ENCODE measurements at regions not wholly inside any gene's neighbourhood (a gene's known extent, or its start where the extent isn't known, plus 50 kb on each side); places are given as distances from the start of the nearest gene placed in this dataset.

DNA sequence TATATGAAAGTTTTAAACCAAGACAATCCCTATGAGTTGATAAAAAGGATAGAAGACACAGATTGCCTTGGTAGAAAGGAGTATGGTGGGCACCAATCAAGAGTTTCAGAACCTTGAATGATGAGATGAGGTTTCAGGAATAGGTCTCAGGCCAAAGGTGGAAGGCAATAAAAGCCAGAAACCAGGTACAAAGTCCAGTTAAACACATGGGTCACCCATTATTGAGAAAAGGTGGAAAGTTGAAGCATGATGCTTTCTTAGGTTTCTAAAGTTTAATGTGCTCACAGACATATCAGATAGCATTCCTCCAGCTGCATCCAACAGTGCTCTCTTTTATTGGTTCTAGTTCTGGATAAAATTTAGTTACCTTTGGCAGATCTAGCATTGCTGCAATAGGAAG is 950.8 kb upstream of the SOX9 start:
- TF ChIP-seq, protein P1, sequence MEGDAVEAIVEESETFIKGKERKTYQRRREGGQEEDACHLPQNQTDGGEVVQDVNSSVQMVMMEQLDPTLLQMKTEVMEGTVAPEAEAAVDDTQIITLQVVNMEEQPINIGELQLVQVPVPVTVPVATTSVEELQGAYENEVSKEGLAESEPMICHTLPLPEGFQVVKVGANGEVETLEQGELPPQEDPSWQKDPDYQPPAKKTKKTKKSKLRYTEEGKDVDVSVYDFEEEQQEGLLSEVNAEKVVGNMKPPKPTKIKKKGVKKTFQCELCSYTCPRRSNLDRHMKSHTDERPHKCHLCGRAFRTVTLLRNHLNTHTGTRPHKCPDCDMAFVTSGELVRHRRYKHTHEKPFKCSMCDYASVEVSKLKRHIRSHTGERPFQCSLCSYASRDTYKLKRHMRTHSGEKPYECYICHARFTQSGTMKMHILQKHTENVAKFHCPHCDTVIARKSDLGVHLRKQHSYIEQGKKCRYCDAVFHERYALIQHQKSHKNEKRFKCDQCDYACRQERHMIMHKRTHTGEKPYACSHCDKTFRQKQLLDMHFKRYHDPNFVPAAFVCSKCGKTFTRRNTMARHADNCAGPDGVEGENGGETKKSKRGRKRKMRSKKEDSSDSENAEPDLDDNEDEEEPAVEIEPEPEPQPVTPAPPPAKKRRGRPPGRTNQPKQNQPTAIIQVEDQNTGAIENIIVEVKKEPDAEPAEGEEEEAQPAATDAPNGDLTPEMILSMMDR (conservative IDR thresholded peaks at IDR 0.05; ENCODE audit: low read length) = no peak
- no peak for TF ChIP-seq EZH2phosphoT487 (IDR thresholded peaks at IDR 0.05; ENCODE audit: borderline replicate concordance)

Data from Loucy (cell line).